AML-193 (cell line): ENCODE measurements at regions not wholly inside any gene's neighbourhood (a gene's known extent, or its start where the extent isn't known, plus 50 kb on each side); places are given as distances from the start of the nearest gene placed in this dataset.
"Not testable (repeated sequence)": the region's sequence is repeated elsewhere in the genome, so short reads cannot be mapped to it uniquely, and the experiment has no call there.

ENCODE experiments used
- DNase-seq, 2 experiments: peaks; one replicate each; lab custom pipeline; 2025; lab: John Stamatoyannopoulos, UW

- DNase-seq: no peak
Observed at GRCh38 chr6:5898102-5898501, 108.6 kb downstream of the NRN1 start.

GRCh38 chr6:5896476-5897200 is 110.1 kb downstream of the NRN1 start:
- no peak for DNase-seq

DNA sequence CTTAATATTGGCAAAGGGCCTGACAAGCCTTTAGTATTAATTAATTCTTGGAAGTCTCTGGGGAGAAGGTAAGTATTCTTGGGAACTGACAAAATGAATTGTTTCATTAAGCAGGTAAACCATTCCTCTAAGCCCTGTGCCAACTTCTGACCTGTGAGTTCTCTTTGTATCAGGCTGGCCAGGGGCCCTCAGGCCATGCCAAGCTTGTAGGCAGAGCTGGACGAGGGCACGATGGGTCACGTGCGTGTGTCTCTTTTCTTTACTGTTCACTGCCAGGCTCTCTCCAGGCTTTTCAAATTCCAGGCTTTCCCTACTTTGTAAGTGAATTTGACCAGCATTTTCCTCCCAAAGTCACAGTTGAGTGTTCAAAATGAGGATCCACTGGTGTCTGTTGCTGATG is 112.4 kb downstream of the NRN1 start:
- DNase-seq: no peak

DNA sequence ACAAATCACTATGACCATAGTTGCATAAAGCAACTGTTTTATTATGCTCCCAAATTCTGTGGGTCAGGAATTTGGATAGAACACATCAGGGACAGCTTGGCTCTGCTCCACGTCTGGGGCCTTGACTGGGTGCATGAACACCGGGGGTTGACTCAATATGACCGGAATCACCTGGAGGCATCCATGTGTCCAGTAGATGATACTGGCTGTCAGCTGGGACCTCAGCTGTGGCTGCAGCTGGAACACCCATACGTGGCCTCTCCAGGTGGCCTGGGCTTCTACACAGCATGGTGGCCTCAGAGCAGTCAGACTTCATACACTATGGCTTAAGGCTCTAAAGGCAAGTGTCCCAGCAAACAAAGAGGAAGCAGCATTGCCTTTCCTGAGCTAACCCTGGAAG is 113.4 kb downstream of the NRN1 start:
- no peak for DNase-seq

DNA sequence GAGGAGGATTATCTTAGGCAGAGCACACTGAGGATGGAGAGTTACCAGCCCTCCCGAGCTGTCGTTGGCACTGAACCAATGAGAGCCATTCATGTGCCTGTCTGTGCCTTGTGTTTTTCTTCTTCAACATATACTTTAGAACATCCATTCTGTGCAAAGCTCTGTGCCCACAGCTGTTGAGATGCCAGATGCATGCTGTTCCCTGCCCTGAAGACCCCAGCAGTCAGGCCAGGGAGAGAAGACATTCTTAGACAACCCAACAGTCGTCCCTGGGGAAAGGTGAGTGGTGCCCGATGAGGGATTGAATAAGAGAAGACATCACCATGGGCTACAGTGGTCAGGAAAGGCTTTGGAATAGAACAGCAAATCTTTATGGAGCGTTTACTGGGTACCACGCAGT is 114.1 kb downstream of the NRN1 start:
- DNase-seq: no peak

- no peak for DNase-seq
Observed at GRCh38 chr6:5878792-5879191, 127.9 kb downstream of the NRN1 start.

DNA sequence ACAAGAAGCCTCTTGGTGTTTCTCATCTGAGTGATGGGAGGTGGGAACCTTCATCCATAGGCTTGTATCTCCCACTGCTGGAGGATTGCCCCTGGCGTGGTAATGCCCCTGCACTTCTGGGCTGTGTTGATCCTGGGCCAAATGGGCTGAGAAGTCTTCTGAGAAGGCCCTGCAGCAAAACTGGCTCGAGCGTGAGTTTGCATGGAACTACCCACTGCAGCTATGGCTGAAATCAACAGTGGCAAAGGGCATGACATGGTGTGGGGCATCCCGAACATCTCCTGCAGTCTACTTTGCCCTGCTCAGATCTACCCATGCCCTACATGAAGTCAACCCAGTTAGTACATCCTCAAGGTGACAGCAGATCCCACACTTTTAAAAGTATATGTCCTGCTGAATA is 130.6 kb downstream of the NRN1 start:
- no peak for DNase-seq

DNA sequence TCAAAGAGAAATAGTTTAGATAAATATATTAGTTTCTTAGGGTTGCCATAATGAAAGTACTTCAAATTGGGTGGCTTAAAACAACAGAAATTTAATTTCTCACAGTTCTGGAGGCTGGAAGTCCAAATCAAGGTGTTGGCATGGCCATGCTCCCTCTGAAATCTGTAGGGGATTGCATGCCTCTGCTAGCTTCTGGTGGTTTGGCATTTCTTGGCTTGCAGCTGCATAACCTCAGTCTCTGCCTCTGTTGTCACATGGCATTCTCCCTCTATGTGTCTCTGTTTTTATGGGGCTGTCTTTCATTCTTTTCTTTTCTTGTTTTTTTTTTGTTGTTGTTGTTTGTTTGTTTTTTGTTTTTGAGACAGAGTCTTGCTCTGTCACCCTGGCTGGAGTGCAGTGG is 132.7 kb downstream of the NRN1 start:
- DNase-seq: not testable (repeated sequence)

GRCh38 chr6:5871296-5871695 is 135.4 kb downstream of the NRN1 start:
- no peak for DNase-seq

- no peak for DNase-seq
Observed at GRCh38 chr6:5869676-5870075, 137.0 kb downstream of the NRN1 start.

- no peak for DNase-seq
Observed at GRCh38 chr6:5869261-5869660, 137.5 kb downstream of the NRN1 start.

DNA sequence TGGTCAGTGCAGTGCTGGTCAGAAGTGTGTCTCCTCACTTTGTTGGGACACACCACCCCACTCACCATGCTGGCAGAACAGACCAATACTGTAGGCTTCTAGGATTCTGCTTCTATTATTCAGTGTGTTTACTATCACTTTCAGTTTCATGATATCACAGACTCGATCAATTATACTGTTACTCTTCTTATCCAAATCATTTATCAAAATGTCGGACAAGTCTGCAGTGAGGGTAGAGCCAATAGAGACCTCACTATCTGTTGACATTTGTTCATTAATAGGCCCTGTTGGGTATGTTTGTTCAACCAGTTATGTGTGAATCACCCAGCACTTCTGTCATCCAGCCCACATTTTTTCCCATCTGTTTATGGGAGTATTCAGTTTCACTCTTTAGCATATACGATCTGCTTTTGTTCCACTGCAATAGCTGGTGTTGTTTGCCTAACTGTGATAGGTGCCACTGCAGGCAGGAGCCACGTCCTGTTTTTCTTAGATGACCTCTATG is 140.1 kb downstream of the NRN1 start:
- no peak for DNase-seq

DNA sequence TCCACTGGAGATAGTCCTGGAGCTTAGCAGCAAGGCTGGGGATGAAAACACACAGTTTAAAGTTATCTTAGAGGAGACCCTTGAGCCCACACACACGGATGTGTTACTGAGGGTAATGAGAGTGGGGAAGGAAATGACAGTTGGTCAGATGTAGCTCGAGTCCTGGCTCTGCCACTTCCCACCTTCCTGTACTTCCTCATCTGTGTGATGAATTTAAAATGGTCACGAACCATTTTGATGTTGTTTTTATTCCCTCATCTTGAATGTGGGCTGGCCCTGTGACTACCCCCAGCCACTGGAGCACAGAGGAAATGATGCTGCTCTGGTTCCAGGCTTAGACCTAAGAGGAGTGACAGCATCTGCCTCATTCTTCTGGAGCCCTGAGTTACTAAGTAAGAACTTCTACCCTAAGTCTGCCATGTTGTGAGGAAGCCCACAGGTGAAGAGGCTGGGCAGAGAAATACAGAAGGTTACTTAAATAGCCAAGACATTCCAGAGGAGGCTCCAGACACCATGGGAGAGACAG is 141.2 kb downstream of the NRN1 start:
- DNase-seq: peak; percentile 23 to 28

DNA sequence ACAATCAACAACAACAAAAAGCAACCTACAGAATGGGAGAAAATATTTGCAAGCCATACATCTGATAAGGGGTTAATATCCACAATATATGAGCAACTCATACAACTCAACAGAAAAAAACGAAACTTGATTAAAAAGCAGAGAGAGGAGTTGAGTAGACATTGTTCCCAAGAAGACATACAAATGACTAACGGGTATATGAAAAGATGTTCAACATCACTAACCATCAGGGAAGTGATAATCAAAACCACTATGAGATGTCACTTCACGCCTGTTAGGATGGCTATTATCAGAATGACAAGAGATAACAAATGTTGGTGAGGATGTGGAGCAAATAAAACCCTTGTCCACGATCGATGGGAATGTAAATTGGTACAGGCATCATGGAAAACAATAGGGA is 145.9 kb downstream of the NRN1 start:
- DNase-seq: no peak

DNA sequence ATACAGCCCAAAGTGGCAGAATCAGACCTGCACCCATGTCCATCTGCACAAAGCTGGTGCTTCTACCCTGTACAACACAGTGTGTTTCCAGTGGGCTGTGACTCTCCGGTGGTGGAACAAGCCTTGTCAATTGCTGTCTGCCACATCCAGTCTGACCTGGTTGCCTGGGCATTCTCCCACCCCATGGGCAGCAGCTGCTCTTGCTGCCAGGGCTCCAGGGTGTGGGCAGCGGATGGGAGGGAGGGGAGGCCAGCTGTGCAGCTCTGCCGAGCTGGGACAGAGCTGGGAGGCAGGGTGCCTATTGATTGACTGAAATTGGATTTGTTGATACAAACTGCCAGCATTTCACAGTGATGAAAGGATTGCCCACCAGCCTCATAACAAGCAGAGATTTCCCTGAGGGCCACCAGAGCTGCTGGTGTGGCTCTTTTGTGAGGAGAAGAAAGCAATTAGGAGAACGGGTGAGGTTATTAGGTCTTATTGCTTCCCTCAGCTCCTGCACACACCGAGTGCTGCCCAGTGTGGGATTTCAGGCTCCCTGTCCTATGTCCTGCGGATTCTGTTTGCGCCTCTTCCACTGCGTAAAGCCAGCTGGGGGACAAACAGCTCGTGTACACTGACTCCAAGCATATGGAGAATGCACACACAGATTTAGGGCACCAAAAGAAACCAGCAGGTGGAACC is 150.8 kb downstream of the NRN1 start:
- no peak for DNase-seq

GRCh38 chr6:5854899-5855298 is 151.8 kb downstream of the NRN1 start:
- DNase-seq: no peak

GRCh38 chr6:5851261-5851757 is 155.4 kb downstream of the NRN1 start:
- no peak for DNase-seq

- no peak for DNase-seq
Observed at GRCh38 chr6:5850848-5851255, 155.9 kb downstream of the NRN1 start.

- DNase-seq: no peak
Observed at GRCh38 chr6:5846889-5847288, 159.8 kb downstream of the NRN1 start.

DNA sequence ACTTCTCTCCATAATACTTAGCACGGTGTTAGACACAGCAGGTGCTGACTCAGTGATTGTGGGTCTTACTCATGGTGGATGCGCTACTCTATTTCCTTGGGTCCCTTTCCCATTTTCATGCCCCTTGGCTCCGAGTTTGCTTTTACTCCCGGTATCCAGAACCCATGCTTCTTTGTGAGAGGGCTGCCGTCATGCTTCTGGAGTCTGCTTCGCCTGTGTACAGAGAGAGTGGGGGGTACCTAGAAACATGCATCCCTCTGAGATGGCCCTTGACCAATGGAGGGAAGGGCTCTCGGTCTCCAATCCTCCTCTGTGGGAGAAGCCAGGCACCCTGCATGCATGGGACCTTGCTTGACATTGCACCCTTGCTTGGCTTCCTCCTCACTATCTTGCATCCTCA is 160.4 kb downstream of the NRN1 start:
- DNase-seq: no peak

DNA sequence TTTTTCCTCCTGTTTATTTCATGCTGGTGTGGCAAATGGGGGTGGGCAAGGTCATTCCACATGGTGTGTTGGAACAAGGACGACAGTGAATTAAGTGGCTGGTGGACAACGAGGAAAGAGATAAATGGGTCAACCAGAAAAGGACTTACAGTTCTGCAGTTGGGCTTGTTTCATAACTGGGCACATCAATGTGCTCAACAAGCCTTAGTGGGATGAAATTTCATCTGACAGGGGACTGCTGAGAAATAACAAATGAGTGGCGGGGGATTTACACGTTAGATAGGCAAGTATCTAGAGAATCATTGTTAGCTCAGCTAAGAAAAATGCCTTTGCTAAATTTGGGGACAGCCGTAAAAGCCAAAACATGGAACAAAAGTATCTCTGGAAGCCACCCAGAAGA is 163.6 kb downstream of the NRN1 start:
- no peak for DNase-seq

GRCh38 chr6:5840734-5841390 is 165.9 kb downstream of the NRN1 start:
- no peak for DNase-seq
